Kidney (tissue), 13 donors: ENCODE measurements at regions not wholly inside any gene's neighbourhood (a gene's known extent, or its start where the extent isn't known, plus 50 kb on each side); places are given as distances from the start of the nearest gene placed in this dataset.

Experiments
- DNase-seq, 5 donors: peaks; one replicate each; pipeline ENCODE4 v3.0.0-alpha.2; 2013 to 2020
- FAIRE-seq: peaks from 2 replicates; lab custom pipeline; 2012; peaks lifted over from hg19 to GRCh38; lab: Jason Lieb, UNC
- H3K27ac ChIP-seq, 2 donors: one replicate each; pipeline ENCODE4 v1.7.0; 2013; ENCODE audit warnings: low read depth in 2 of 2, low read length in 2 of 2, inconsistent platforms in 1 of 2
- H3K27me3 ChIP-seq: one replicate; pipeline ENCODE4 v1.7.1; 2013; ENCODE audit warnings: low read length, inconsistent platforms; ENCODE audit not compliant: control insufficient read depth, insufficient read depth
- H3K36me3 ChIP-seq, 3 donors: one replicate each; pipeline versions ENCODE4 v1.7.0 to v1.7.1; 2013; ENCODE audit warnings: low read length in 3 of 3, control low read depth in 1 of 3, inconsistent platforms in 1 of 3; ENCODE audit not compliant: insufficient read depth in 3 of 3, control insufficient read depth in 2 of 3
- H3K4me1 ChIP-seq, 3 donors: one replicate each; pipeline versions ENCODE4 v1.7.0 to v1.7.1; 2013; ENCODE audit warnings: low read length in 3 of 3, inconsistent platforms in 1 of 3, low read depth in 1 of 3; ENCODE audit not compliant: control insufficient read depth in 2 of 3, insufficient read depth in 2 of 3
- H3K4me3 ChIP-seq, 3 donors: one replicate each; pipeline versions ENCODE4 v1.7.0 to v1.8.1; 2013; ENCODE audit warnings: low read length in 3 of 3, control low read depth in 1 of 3, inconsistent platforms in 1 of 3
- H3K9ac ChIP-seq, 3 donors: one replicate each; pipeline versions ENCODE4 v1.7.0 to v1.7.1; 2013; ENCODE audit warnings: low read length in 3 of 3, control low read depth in 1 of 3, inconsistent platforms in 1 of 3
- H3K9me3 ChIP-seq, 3 donors: one replicate each; pipeline versions ENCODE4 v1.7.0 to v1.7.1; 2013; ENCODE audit warnings: low read length in 3 of 3, control low read depth in 1 of 3, inconsistent platforms in 1 of 3; ENCODE audit not compliant: control insufficient read depth in 2 of 3, insufficient read depth in 1 of 3
- CTCF ChIP-seq: IDR thresholded peaks from 3 replicates; pipeline ENCODE4 v1.5.1; 2012; ENCODE audit warnings: mild to moderate bottlenecking, moderate library complexity, borderline replicate concordance; ENCODE audit not compliant: insufficient read depth; ENCODE audit errors: extremely low read depth
- intact Hi-C: fragments of 100-400 bp; cut with DNase I; formaldehyde crosslinking; loops from one replicate; pipeline ENCODE4 v1.11.1; 2022
- donor health status: control.
- donor health status: control.
- donor health status: control.
- donor health status: control.
- donor health status: control.
- donor health status: DM: yes; HTN: yes; CAD: no.
- donor health status: Normal renal cell carcinoma (clear cell type).

- H3K27me3 ChIP-seq, result no peaks in the 10 kb centered on the region
- H3K36me3 ChIP-seq, result no peaks in the 10 kb centered on the region
- H3K27ac ChIP-seq, result no peak overlapping the region
- H3K4me1 ChIP-seq, result no peaks in the 10 kb centered on the region
- TF ChIP-seq CTCF, result no peak
- no peak for FAIRE-seq
- H3K9me3 ChIP-seq, result no peaks in the 10 kb centered on the region
- no peak overlapping the region for H3K4me3 ChIP-seq
- no peak for DNase-seq
- intact Hi-C loops, result no loop called here
- H3K9ac ChIP-seq, result no peak overlapping the region
Observed at GRCh38 chr12:11965258-11965910, 105.4 kb upstream of the BCL2L14 start.

DNA sequence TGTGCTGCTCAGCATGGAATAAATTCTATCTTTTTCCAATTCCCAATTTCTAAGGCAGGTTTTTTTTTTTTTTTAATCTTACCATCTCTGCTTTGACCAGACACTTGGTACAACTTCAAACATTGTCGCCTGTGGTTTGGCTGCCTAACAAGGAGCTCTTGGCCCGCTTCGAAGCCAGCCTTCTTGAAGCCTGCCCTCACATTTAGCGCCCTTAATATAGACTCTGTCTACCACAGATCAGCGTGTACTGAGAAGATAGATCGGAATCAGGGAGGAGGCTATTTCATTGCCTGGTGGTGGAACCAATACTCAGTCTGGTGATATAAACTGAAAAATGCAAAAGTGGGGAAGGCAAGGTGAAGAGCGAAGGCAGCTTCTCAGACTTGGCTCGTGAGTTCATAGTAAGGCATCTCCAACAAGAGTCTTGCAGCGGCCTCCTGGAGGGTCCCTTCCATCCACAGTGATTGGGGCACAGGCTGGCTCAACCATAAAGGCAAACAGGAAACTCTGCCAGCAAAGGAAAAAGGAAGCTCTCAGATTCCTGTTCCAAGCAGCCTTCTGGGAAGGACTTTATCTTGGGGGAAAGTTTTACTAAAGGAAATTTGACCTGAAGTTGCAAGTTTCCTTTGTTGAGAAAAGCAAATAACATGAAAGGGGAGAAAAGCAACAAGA lies 103.2 kb upstream of the BCL2L14 start:
- DNase-seq, result no peak
- no peak for TF ChIP-seq CTCF
- no peaks in the 10 kb centered on the region for H3K27me3 ChIP-seq
- no peak overlapping the region for H3K27ac ChIP-seq
- no peaks in the 10 kb centered on the region for H3K9me3 ChIP-seq
- H3K9ac ChIP-seq, result no peak overlapping the region
- intact Hi-C loops, result no loop called here
- no peak overlapping the region for H3K4me3 ChIP-seq
- H3K36me3 ChIP-seq, result no peaks in the 10 kb centered on the region
- FAIRE-seq, result no peak
- H3K4me1 ChIP-seq, result no peaks in the 10 kb centered on the region

- H3K9me3 ChIP-seq, result no peaks in the 10 kb centered on the region
- no peak overlapping the region for H3K4me3 ChIP-seq
- no peak for TF ChIP-seq CTCF
- DNase-seq (no peak), FAIRE-seq (no peak)
- H3K9ac ChIP-seq, result no peak overlapping the region
- no peaks in the 10 kb centered on the region for H3K27me3 ChIP-seq
- intact Hi-C loops, result no loop called here
- H3K36me3 ChIP-seq, result no peaks in the 10 kb centered on the region
- no peak overlapping the region for H3K27ac ChIP-seq
- H3K4me1 ChIP-seq, result no peaks in the 10 kb centered on the region
Observed at GRCh38 chr12:11968048-11968383, 102.7 kb upstream of the BCL2L14 start.
